ENCODE measurements at regions not wholly inside any gene's neighbourhood (a gene's known extent, or its start where the extent isn't known, plus 50 kb on each side); places are given as distances from the start of the nearest gene placed in this dataset.

DNA sequence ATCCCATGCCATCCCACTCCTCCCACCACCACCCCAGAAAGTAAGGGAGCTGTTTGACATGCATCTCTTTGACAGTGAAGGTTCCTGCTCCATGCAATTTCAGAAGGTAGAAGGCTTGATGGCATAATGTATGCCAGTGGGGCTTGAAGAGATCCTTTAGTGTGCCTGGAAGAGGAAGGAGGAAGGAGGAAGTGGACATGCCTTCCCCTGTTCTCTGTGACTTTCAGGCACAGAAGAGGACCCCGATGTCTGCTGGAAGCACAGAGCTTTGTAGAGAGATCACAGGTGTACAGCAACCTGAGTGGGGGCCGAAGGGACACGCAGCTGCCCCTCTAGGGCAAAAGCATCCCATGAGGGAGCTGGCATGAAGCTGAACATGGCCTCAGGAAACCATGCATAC is 171.6 kb downstream of the CD47 start:
- Mint-ChIP-seq H3K4me3 (no peak overlapping the region), H3K9me3 (peaks cover 4 to 5% of the 10 kb centered on the region in 2 experiments; a peak in 4 of 5 replicates), H3K4me1 (peaks cover 8 to 9% of the 10 kb centered on the region in 2 experiments), H3K27me3 (ENCODE audit: low read depth) (no peaks in the 10 kb centered on the region), H3K36me3 (ENCODE audit: insufficient read depth in 1 of 3, low read depth in 3 of 3) (no peaks in the 10 kb centered on the region; a peak in 2 of 7 replicates), H3K27ac (no peak overlapping the region)
- Histone ChIP-seq H2BK12ac (ENCODE audit: insufficient read length, low read depth, low read length) (no peak overlapping the region), H3K9me3 (ENCODE audit: control insufficient read depth, low read depth, low read length) (no peaks in the 10 kb centered on the region), H3K18ac (ENCODE audit: insufficient read length, low read depth, low read length) (no peak overlapping the region), H2BK15ac (ENCODE audit: low read depth, low read length) (no peak overlapping the region), H2BK120ac (ENCODE audit: low read depth, low read length, poor library complexity, severe bottlenecking) (no peak overlapping the region), H3K79me2 (ENCODE audit: insufficient read depth, low read length) (no peaks in the 10 kb centered on the region), H2AK5ac (ENCODE audit: insufficient read length, low read length) (no peak overlapping the region), H4K8ac (replicated peaks; ENCODE audit: insufficient read length, low read depth, low read length) (no peak overlapping the region), H3K4me1 (ENCODE audit: insufficient read depth, low read length) (0 out of 2 replicates have a peak, but pooled peaks cover 2% of the 10 kb centered on the region), H4K91ac (ENCODE audit: insufficient read length, low read depth, low read length) (no peak overlapping the region), H2AFZ (ENCODE audit: low read length) (no peak overlapping the region), H3K23ac (ENCODE audit: insufficient read length, low read depth, low read length) (no peak overlapping the region), H3K56ac (ENCODE audit: insufficient read length, low read depth, low read length) (no peak overlapping the region), H3K79me1 (ENCODE audit: insufficient read depth, low read depth, low read length, poor library complexity, severe bottlenecking) (no peaks in the 10 kb centered on the region), H2BK5ac (ENCODE audit: insufficient read length, low read length) (no peak overlapping the region), H4K5ac (ENCODE audit: insufficient read length, low read depth, low read length) (no peak overlapping the region), H3K27ac (ENCODE audit: insufficient read length, low read depth, low read length) (no peak overlapping the region), H2BK20ac (ENCODE audit: low read depth, low read length, poor library complexity, severe bottlenecking) (no peak overlapping the region), H3K4me2 (ENCODE audit: insufficient read depth, insufficient read length, low read length) (no peak overlapping the region), H3K23me2 (ENCODE audit: insufficient read length, low read depth, low read length, poor library complexity, severe bottlenecking) (no peaks in the 10 kb centered on the region), H3K27me3 (ENCODE audit: insufficient read depth, low read length) (no peaks in the 10 kb centered on the region), H3K14ac (ENCODE audit: insufficient read depth, low read length) (no peak overlapping the region), H3T11ph (ENCODE audit: low read length) (no peak overlapping the region), H4K20me1 (ENCODE audit: control insufficient read depth, insufficient read depth, insufficient read length) (no peaks in the 10 kb centered on the region), H3K4ac (ENCODE audit: low read depth, low read length) (no peak overlapping the region), H3K9ac (ENCODE audit: extremely low read depth, insufficient read length, low read length) (no peak overlapping the region)
- no peak for DNase-seq
- TF ChIP-seq CTCF (conservative IDR thresholded peaks at IDR 0.05): no peak
- WGBS (ENCODE audit: extremely low coverage, insufficient read length, low lambda C conversion rate): no CpG with 5 or more reads among the region's 3 CpGs

All from H9 (cell line).